Fibroblast of skin of right biceps (primary cell): ENCODE measurements at regions not wholly inside any gene's neighbourhood (a gene's known extent, or its start where the extent isn't known, plus 50 kb on each side); places are given as distances from the start of the nearest gene placed in this dataset.
"Not testable (repeated sequence)": the region's sequence is repeated elsewhere in the genome, so short reads cannot be mapped to it uniquely, and the experiment has no call there.

Experiments
- DNase-seq: peaks from one replicate; pipeline ENCODE4 v3.0.0-alpha.2; 2013

DNA sequence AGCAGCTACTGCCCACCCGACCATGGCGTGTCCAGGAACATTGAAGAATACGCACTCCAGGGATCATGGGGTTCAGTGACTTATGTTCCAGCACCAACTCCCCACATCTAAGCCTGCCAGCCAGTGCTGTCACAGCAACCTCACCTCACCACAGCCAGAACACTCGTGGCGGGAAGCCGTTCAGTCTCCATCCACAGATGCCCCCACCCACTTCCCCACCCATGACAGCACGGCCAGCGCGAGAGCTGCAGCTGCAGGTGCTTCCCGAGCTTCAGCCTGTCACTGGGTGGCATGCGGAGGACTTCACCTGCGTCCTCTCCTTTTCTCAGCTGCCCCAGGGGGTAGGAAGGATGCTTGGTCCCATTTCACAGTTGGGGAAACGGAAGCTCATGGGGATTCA, 50.3 kb downstream of the RBFOX3 start:
- no peak for DNase-seq

DNA sequence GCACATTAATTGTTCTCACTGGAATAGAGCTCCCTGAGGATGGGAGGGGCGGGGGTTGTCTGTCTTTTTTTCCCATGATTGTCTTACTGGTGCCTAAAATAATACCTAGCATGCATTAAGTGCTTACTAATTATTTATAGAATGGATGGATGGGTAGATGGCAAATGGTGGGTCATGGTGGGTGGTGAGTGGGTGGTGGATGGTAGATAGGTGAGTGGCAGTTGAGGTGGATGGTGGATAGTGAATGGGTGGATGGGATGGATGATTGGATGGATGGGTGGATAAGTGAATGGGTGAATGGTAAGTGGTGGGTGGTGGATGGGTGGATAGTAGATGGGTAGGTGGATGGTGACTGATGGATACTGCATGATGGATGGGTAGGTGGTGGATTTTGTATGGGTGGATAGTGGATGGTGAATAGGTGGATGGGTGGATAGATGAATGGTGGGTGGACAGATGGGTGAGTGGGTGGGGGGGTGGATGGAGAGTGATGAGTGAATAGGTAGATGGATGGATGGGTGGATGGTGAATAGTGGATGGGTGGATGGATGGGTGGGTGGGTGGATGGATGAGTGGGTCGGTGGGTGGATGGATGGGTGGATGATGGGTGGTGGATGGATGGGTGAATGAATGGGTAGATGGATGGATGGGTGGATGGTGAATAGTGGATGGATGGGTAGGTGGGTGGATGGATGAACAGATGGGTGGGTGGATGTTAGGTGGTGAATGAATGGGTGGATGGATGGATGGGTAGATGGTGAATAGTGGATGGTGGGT, 51.6 kb downstream of the RBFOX3 start:
- DNase-seq = no peak

DNA sequence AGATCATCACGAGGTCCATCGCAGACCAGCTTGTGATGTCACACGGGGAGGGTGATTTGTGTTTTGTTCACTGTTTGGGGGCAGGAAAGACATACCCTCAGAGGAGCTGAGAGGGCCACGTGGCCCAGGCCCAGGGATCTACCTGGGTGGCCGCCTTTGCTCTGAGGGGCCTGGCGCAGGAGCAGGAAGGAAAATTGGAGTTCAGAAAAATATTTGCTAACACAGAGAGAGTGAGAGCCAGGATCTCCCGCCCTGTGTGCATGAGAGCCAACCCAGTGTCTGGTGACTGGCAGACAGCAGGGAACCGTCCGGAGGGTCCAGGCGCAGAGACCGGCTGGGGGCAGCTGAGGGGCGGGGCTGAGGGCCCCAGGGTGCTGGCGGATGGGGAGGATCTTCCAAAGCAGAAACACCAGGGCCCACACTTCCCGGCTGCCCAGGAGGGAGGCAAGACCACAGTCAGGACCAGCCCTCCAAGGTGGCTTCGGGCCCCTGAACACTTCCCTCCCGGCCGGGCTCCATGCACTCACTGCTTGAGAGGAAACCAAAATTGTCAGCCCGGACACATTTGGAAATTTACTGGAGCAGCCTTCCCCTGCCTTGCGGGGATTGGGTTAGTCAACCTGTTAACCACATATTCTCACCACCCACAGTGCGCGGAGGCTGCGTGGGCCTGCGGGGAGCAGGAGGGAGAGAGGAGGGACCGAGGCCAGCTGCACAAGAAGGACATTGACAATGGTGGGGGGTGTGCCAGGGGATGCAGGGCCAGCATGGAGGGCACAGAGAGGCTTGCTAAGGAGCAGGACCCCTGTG, 52.6 kb downstream of the RBFOX3 start:
- no peak for DNase-seq

GRCh38 chr17:79557276-79558090, 53.4 kb downstream of the RBFOX3 start:
- no peak for DNase-seq

DNA sequence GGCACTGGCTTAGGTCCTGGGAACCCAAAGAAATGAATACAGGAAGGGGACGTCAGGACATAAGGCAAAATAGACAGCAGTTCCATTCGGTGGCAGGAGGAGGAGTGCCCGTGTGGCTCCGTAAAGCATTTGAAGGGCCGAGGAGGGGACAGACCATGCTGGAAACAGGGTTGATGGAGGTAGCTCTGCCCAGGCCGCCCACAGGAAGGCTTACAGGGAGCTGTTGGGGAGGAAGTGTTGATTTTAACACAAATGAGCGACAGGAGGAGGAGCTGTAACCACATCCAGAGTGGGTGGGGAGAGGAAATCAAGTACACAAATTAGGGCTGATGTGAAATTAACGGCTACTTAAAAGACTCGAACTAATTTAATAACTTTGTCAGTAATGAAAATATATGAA, 54.6 kb downstream of the RBFOX3 start:
- no peak for DNase-seq

- no peak for DNase-seq
These were observed 55.3 kb downstream of the RBFOX3 start for GRCh38 chr17:79555543-79555942.

- DNase-seq = not testable (repeated sequence)
These were observed 56.5 kb downstream of the RBFOX3 start for GRCh38 chr17:79554346-79554745.

GRCh38 chr17:79552824-79553223, 58.0 kb downstream of the RBFOX3 start:
- no peak for DNase-seq

DNA sequence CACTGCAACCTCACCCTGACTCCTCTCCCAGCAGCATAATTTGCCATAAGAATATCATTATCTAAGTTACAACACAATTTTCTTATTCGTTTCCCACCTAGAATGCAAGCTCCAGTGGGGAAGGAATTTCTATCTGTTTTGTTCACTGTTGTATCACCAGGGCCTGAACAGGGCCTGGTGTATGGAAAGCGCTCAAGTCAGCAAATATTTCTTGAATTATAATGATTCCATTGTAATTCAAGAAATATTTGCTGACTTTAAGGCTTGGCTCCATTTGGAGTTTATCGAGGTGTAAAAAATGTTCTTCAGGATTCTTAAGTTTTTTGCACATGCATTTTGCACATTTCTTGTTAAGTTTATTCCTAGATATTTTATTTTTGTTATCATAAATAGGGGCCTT, 58.4 kb downstream of the RBFOX3 start:
- DNase-seq = no peak

GRCh38 chr17:79549141-79549915, 61.5 kb downstream of the RBFOX3 start:
- no peak for DNase-seq

DNA sequence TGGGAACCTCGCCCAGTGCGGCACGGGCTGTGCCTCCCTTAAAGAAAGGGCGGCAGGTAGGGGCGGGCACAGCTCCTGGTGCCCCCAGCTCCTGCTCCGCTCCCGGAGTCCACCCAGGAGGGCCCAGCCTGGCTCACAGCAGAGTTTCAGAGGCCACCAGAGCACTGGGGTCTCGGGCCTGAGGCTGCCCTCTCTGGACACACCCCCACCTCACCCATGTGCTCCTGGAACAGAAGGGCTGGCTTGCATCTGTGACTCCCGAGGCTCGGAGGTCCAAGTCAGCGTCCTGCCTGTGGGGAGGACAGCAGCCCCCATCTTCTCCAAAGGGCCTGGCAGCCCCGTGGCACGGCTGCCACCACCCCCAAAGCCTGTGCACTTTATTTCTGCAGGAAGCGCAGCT, 62.7 kb downstream of the RBFOX3 start:
- no peak for DNase-seq

DNA sequence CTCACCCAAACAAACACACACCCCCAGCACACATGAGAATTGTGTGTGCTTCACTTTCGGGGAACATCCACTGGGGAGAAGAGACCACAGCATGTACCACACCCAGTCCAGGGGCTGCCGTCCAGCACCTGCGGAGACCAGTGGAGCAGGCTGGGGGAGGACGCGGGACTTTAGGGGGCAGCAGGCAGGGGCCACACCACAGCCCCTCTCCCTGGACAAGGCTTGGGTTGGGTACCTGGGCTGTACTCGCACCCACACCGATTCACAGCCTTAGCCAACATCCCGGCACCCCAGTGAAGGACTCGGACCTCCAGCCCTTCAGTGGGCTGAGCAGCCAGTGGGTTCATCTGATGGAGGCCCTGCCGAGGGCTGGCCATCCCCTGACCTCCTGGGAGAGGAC, 63.3 kb downstream of the RBFOX3 start:
- DNase-seq = no peak

DNA sequence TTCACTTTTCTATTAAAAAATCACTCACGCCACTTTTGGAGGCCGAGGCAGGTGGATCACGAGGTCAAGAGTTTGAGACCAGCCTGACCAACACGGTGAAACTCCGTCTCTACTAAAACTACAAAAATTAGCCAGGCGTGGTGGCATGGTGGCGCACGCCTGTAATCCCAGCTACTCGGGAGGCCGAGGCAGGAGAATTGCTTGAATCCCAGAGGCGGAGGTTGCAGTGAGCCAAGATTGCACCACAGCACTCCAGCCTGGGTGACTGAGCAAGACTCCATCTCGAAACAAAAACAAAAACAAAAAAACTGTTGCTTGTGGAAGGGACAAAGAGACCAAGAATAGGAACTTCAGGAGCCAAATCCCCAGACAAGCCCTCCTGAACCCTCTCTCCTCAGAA, 63.7 kb downstream of the RBFOX3 start:
- not testable (repeated sequence) for DNase-seq

DNA sequence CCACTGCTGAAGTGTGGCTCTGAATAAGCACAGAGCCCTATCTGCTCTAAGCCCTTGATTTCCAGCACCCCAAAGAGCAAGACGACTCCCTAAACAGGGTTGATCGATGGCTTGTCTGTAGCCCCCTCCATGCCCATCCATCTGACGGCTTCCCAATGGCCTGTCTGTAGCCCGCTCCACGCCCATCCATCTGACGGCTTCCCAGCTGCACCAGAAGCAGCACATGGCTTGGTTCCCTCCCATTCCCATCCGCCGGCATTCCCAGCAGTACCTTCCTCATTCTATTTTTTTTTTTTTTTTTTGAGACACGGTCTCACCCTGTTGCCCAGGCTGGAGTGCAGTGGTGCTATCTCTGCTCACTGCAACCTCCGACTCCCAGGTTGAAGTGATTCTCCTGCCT, 64.5 kb downstream of the RBFOX3 start:
- no peak for DNase-seq

DNA sequence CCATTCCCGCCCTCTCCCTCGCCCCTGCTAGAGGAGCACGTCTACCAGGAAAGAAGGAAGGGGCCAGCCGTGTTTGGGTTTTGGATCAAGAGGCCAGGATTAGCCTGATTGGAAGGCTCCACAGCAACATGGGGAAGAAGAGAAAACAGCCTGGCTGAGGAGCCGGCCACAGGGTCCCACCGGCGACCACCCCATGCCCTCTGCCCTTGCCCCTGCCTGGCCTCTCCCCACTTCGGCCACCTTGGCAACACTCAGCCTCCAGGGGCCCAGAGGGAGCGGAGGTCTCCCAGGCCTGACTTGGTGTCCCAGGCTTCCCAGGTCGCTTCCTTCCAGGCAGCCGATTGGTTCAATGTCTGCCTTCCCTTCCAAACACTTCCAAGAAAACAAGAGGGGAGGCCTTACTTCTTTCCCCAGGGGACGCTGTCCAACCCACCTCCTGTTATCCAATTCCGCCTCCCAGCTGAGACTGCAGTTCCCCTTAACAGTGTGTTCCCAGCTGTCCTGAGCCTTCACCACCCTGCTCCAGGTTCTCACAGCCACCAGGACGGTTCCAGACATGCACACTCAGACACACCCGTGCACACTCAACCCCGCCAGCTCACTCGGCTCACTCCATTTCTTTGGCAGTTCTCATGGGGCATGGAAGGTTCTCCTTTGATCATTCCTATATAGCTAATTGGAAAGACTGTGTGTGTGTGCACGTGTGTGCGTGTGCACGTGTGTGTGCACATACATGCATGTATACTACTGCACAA, 65.4 kb downstream of the RBFOX3 start:
- no peak for DNase-seq

GRCh38 chr17:79544142-79544914, 66.5 kb downstream of the RBFOX3 start:
- no peak for DNase-seq

- no peak for DNase-seq
These were observed 67.3 kb downstream of the RBFOX3 start for GRCh38 chr17:79543531-79543930.

- DNase-seq = no peak
These were observed 68.1 kb downstream of the RBFOX3 start for GRCh38 chr17:79542718-79543117.

- no peak for DNase-seq
These were observed 69.6 kb downstream of the RBFOX3 start for GRCh38 chr17:79541056-79541850.
